Breast epithelium (tissue), 3 donors: ENCODE measurements at regions not wholly inside any gene's neighbourhood (a gene's known extent, or its start where the extent isn't known, plus 50 kb on each side); places are given as distances from the start of the nearest gene placed in this dataset.

Source experiments
- CTCF ChIP-seq, 3 donors: fragments of 450-650 bp; IDR thresholded peaks; one replicate each; pipeline ENCODE4 v1.5.1; 2016 to 2017; ENCODE audit warnings: antibody characterized with exemption in 3 of 3, mild to moderate bottlenecking in 3 of 3, moderate library complexity in 3 of 3
- POLR2A ChIP-seq: fragments of 450-650 bp; IDR thresholded peaks from one replicate; pipeline ENCODE4 v1.6.1; 2016; ENCODE audit warnings: antibody characterized with exemption, mild to moderate bottlenecking, moderate library complexity
- POLR2AphosphoS5 ChIP-seq, 3 donors: sonication (generic); formaldehyde crosslinking; IDR thresholded peaks; one replicate each; pipeline ENCODE4 v1.6.1; 2017; ENCODE audit warnings: antibody characterized with exemption in 3 of 3

DNA sequence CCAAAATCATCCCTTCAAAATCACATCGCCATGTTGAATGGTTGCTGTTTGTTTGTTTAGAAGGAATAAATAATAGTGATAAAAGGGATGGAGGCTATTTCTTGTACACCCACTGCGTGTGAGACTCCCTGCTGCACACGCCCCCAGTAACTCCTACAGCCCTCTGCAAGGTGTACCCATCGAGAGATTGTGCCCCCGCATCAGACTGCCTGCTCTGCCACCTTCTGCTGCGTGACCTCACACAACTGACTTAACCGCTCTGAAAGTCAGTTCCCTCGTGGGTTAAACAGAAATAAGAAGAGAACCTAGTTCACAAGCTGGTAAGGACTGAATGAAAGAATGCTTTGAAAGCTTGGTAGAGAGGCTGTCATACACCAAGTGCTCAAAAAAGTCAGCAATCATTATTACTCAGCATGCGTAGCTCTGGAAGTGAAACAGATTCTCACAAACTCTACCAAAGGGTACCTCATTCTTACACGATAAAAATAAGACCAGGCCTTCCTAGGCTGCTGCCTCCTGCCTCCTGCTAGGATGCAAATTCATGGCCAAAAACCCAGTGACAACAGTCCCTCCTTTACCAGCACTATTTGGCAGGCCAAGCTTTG is 147.1 kb downstream of the CPEB2 start:
- TF ChIP-seq POLR2A (no peak), CTCF (IDR thresholded peaks at IDR 0.05) (no peak), POLR2AphosphoS5 (IDR thresholded peaks at IDR 0.05) (no peak)
